ENCODE measurements at regions not wholly inside any gene's neighbourhood (a gene's known extent, or its start where the extent isn't known, plus 50 kb on each side); places are given as distances from the start of the nearest gene placed in this dataset.

- no peak for TF ChIP-seq ZFX (IDR thresholded peaks at IDR 0.05; ENCODE audit: borderline replicate concordance)
- no peak for TF ChIP-seq CTCF (IDR thresholded peaks at IDR 0.05)
These were observed 95.4 kb downstream of the FUNDC1 start for GRCh38 chrX:44447214-44447613.
